ENCODE measurements at regions not wholly inside any gene's neighbourhood (a gene's known extent, or its start where the extent isn't known, plus 50 kb on each side); places are given as distances from the start of the nearest gene placed in this dataset.

- Histone ChIP-seq H3K4me1 (ENCODE audit: insufficient read depth, low read length) (no peaks in the 10 kb centered on the region), H3K36me3 (ENCODE audit: insufficient read depth, low read length) (no peaks in the 10 kb centered on the region), H3K9ac (ENCODE audit: low read depth, low read length) (no peak overlapping the region), H3K9me3 (ENCODE audit: control insufficient read depth, insufficient read depth, low read length) (no peaks in the 10 kb centered on the region)
Measured at GRCh38 chr11:97332271-97332670, 942.5 kb downstream of the JRKL start.

GRCh38 chr11:97336064-97336463 lies 946.3 kb downstream of the JRKL start:
- Histone ChIP-seq H3K4me1 (ENCODE audit: insufficient read depth, low read length) (no peaks in the 10 kb centered on the region), H3K9ac (ENCODE audit: low read depth, low read length) (no peak overlapping the region), H3K36me3 (ENCODE audit: insufficient read depth, low read length) (no peaks in the 10 kb centered on the region), H3K9me3 (ENCODE audit: control insufficient read depth, insufficient read depth, low read length) (no peaks in the 10 kb centered on the region)

- Histone ChIP-seq H3K36me3 (ENCODE audit: insufficient read depth, low read length) (no peaks in the 10 kb centered on the region), H3K4me1 (ENCODE audit: insufficient read depth, low read length) (no peaks in the 10 kb centered on the region; the same call in 1 of the 2 replicates), H3K9ac (ENCODE audit: low read depth, low read length) (no peak overlapping the region), H3K9me3 (ENCODE audit: control insufficient read depth, insufficient read depth, low read length) (no peaks in the 10 kb centered on the region)
Measured at GRCh38 chr11:97345032-97345431, 955.2 kb downstream of the JRKL start.

- H3K9me3 ChIP-seq (ENCODE audit: control insufficient read depth, insufficient read depth, low read length): no peaks in the 10 kb centered on the region
- no peaks in the 10 kb centered on the region; the same call in 1 of the 2 replicates for H3K4me1 ChIP-seq (ENCODE audit: insufficient read depth, low read length)
- H3K36me3 ChIP-seq (ENCODE audit: insufficient read depth, low read length): no peaks in the 10 kb centered on the region
- no peak overlapping the region for H3K9ac ChIP-seq (ENCODE audit: low read depth, low read length)
Measured at GRCh38 chr11:97349201-97349600, 959.4 kb downstream of the JRKL start.

GRCh38 chr11:97351939-97352338 lies 962.1 kb downstream of the JRKL start:
- Histone ChIP-seq H3K9ac (ENCODE audit: low read depth, low read length) (no peak overlapping the region), H3K36me3 (ENCODE audit: insufficient read depth, low read length) (no peaks in the 10 kb centered on the region), H3K4me1 (ENCODE audit: insufficient read depth, low read length) (no peaks in the 10 kb centered on the region; the same call in 1 of the 2 replicates), H3K9me3 (ENCODE audit: control insufficient read depth, insufficient read depth, low read length) (no peaks in the 10 kb centered on the region)

GRCh38 chr11:97354026-97354425 lies 964.2 kb downstream of the JRKL start:
- H3K4me1 ChIP-seq (ENCODE audit: insufficient read depth, low read length): no peaks in the 10 kb centered on the region; the same call in 1 of the 2 replicates
- no peaks in the 10 kb centered on the region for H3K36me3 ChIP-seq (ENCODE audit: insufficient read depth, low read length)
- no peak overlapping the region for H3K9ac ChIP-seq (ENCODE audit: low read depth, low read length)
- H3K9me3 ChIP-seq (ENCODE audit: control insufficient read depth, insufficient read depth, low read length): no peaks in the 10 kb centered on the region

GRCh38 chr11:97354576-97354975 lies 964.8 kb downstream of the JRKL start:
- no peaks in the 10 kb centered on the region for H3K9me3 ChIP-seq (ENCODE audit: control insufficient read depth, insufficient read depth, low read length)
- no peak overlapping the region for H3K9ac ChIP-seq (ENCODE audit: low read depth, low read length)
- H3K4me1 ChIP-seq (ENCODE audit: insufficient read depth, low read length): no peaks in the 10 kb centered on the region; the same call in 1 of the 2 replicates
- no peaks in the 10 kb centered on the region for H3K36me3 ChIP-seq (ENCODE audit: insufficient read depth, low read length)

GRCh38 chr11:97355230-97355629 lies 965.4 kb downstream of the JRKL start:
- Histone ChIP-seq H3K4me1 (ENCODE audit: insufficient read depth, low read length) (no peaks in the 10 kb centered on the region; the same call in 1 of the 2 replicates), H3K9ac (ENCODE audit: low read depth, low read length) (no peak overlapping the region), H3K36me3 (ENCODE audit: insufficient read depth, low read length) (no peaks in the 10 kb centered on the region), H3K9me3 (ENCODE audit: control insufficient read depth, insufficient read depth, low read length) (no peaks in the 10 kb centered on the region)

GRCh38 chr11:97356144-97356543 lies 966.3 kb downstream of the JRKL start:
- Histone ChIP-seq H3K9me3 (ENCODE audit: control insufficient read depth, insufficient read depth, low read length) (no peaks in the 10 kb centered on the region), H3K9ac (ENCODE audit: low read depth, low read length) (no peak overlapping the region), H3K36me3 (ENCODE audit: insufficient read depth, low read length) (no peaks in the 10 kb centered on the region), H3K4me1 (ENCODE audit: insufficient read depth, low read length) (no peaks in the 10 kb centered on the region; the same call in 1 of the 2 replicates)

- H3K9ac ChIP-seq (ENCODE audit: low read depth, low read length): no peak overlapping the region
- H3K9me3 ChIP-seq (ENCODE audit: control insufficient read depth, insufficient read depth, low read length): no peaks in the 10 kb centered on the region
- no peaks in the 10 kb centered on the region for H3K36me3 ChIP-seq (ENCODE audit: insufficient read depth, low read length)
- H3K4me1 ChIP-seq (ENCODE audit: insufficient read depth, low read length): no peaks in the 10 kb centered on the region; the same call in 1 of the 2 replicates
Measured at GRCh38 chr11:97359016-97359415, 969.2 kb downstream of the JRKL start.

GRCh38 chr11:97361812-97362378 lies 972.1 kb downstream of the JRKL start:
- no peaks in the 10 kb centered on the region for H3K9me3 ChIP-seq (ENCODE audit: control insufficient read depth, insufficient read depth, low read length)
- H3K36me3 ChIP-seq (ENCODE audit: insufficient read depth, low read length): no peaks in the 10 kb centered on the region
- no peaks in the 10 kb centered on the region for H3K4me1 ChIP-seq (ENCODE audit: insufficient read depth, low read length)
- H3K9ac ChIP-seq (ENCODE audit: low read depth, low read length): no peak overlapping the region

GRCh38 chr11:97363331-97363730 lies 973.5 kb downstream of the JRKL start:
- Histone ChIP-seq H3K36me3 (ENCODE audit: insufficient read depth, low read length) (no peaks in the 10 kb centered on the region), H3K4me1 (ENCODE audit: insufficient read depth, low read length) (no peaks in the 10 kb centered on the region), H3K9me3 (ENCODE audit: control insufficient read depth, insufficient read depth, low read length) (no peaks in the 10 kb centered on the region)

GRCh38 chr11:97364047-97364446 lies 974.2 kb downstream of the JRKL start:
- Histone ChIP-seq H3K4me1 (ENCODE audit: insufficient read depth, low read length) (no peaks in the 10 kb centered on the region), H3K36me3 (ENCODE audit: insufficient read depth, low read length) (no peaks in the 10 kb centered on the region), H3K9me3 (ENCODE audit: control insufficient read depth, insufficient read depth, low read length) (no peaks in the 10 kb centered on the region), H3K9ac (ENCODE audit: low read depth, low read length) (no peak overlapping the region)

More at GRCh38 chr11:97363331-97363730, 973.5 kb downstream of the JRKL start:
- no peak overlapping the region for H3K9ac ChIP-seq (ENCODE audit: low read depth, low read length)

- no peaks in the 10 kb centered on the region for H3K9me3 ChIP-seq (ENCODE audit: control insufficient read depth, insufficient read depth, low read length)
- no peaks in the 10 kb centered on the region for H3K36me3 ChIP-seq (ENCODE audit: insufficient read depth, low read length)
- H3K4me1 ChIP-seq (ENCODE audit: insufficient read depth, low read length): no peaks in the 10 kb centered on the region
- no peak overlapping the region for H3K9ac ChIP-seq (ENCODE audit: low read depth, low read length)
Measured at GRCh38 chr11:97367406-97368083, 977.7 kb downstream of the JRKL start.

GRCh38 chr11:97389270-97389669 lies 999.5 kb downstream of the JRKL start:
- Histone ChIP-seq H3K9ac (ENCODE audit: low read depth, low read length) (no peak overlapping the region), H3K36me3 (ENCODE audit: insufficient read depth, low read length) (no peaks in the 10 kb centered on the region), H3K9me3 (ENCODE audit: control insufficient read depth, insufficient read depth, low read length) (no peaks in the 10 kb centered on the region), H3K4me1 (ENCODE audit: insufficient read depth, low read length) (no peaks in the 10 kb centered on the region)
